IPS-18c (cell line): ENCODE measurements at regions not wholly inside any gene's neighbourhood (a gene's known extent, or its start where the extent isn't known, plus 50 kb on each side); places are given as distances from the start of the nearest gene placed in this dataset.
"Not testable (repeated sequence)": the region's sequence is repeated elsewhere in the genome, so short reads cannot be mapped to it uniquely, and the experiment has no call there.

ENCODE experiments used
- H3K4me3 ChIP-seq: 2 replicates; pipeline ENCODE4 v1.7.0; 2013; ENCODE audit warnings: low read depth, mild to moderate bottlenecking, low read length, moderate library complexity; ENCODE audit not compliant: insufficient read depth
- H3K9me3 ChIP-seq: one replicate; pipeline ENCODE4 v1.6.1; 2013; ENCODE audit warnings: mild to moderate bottlenecking, low read length, moderate library complexity; ENCODE audit not compliant: control insufficient read depth, insufficient read depth

GRCh38 chr15:26007151-26007550 lies 144.0 kb upstream of the ATP10A start:
- Histone ChIP-seq H3K4me3 (no peak overlapping the region), H3K9me3 (no peaks in the 10 kb centered on the region)

GRCh38 chr15:26001201-26001600 lies 138.1 kb upstream of the ATP10A start:
- H3K4me3 ChIP-seq, result no peak overlapping the region
- no peaks in the 10 kb centered on the region for H3K9me3 ChIP-seq

DNA sequence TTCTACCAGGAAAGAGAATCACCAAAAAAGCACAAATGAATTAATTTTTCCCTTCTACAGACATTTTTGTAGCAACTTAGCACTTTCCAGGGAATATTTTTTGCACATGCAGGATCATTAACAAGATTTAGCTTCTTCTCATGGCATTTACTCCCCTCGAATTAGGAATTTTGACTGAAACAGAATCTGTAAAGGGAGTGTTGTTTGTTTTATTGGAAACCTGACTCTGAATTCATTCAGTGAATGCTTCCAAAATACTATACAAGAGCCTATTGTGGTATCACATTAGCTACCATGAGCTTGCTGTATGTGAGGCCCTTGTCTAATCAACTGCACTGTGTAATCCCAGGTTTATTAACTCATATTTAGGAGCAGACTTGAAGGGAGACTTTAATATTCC lies 130.4 kb upstream of the ATP10A start:
- no peaks in the 10 kb centered on the region for H3K9me3 ChIP-seq

DNA sequence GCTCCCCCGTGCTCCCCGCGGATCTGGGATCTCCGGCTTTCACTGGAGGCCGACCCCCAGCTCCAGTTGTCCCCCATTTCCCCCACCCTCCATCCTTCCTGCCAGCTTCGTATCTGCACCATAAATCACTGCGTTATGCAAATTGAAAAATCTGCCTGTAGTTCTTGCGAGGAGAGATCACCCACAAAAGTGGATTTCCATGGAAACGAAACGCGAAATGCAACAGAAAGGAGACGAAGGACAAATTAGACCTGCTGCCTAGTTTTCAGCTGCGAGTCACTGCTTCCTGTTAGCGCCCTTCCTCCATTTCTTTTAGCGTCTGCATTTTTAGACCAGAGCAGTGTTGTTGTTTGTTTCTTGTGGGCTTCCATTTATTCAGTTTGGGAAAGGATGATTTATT lies 127.1 kb upstream of the ATP10A start:
- Histone ChIP-seq H3K4me3 (no peak overlapping the region), H3K9me3 (no peaks in the 10 kb centered on the region)

More for the DNA sequence above, 130.4 kb upstream of the ATP10A start:
- H3K4me3 ChIP-seq, result no peak overlapping the region

DNA sequence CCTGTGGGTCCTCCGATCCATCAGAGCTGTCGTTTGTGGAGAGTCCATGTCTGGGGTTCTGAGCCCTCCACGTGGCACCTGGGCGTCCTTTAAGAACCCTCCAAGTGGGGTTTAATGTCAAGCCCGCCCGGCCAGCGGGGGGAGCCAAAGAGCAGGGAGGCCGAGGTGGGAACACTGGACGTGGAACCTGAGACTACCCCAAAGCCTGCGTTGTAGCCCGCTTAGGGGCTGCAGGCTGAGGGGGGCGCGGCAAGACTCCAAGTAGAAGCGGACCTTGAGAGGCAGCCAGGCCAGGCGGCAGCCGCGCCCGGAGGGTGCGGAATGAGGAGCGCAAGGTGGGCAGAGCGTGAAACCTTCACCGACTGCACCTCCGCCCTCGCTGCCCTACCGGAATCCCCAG lies 126.2 kb upstream of the ATP10A start:
- H3K9me3 ChIP-seq, result no peaks in the 10 kb centered on the region
- no peak overlapping the region for H3K4me3 ChIP-seq

DNA sequence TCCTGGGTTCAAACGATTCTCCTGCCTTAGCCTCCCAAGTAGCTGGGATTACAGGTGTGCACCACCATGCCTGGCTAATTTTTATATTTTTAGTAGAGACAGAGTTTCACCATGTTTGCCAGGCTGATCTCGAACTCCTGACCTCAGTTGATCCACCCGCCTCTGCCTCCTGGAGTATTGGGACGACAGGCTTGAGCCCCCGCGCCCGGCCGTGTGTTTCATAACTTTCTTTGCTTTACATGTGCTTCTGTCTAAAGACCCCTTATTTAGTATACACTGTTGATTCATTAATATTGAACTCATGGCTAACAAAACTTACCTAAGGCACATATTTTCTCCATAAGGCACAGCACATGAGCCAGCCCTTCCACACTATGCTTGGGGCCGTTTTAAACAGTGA lies 125.6 kb upstream of the ATP10A start:
- not testable (repeated sequence) for H3K4me3 ChIP-seq, H3K9me3 ChIP-seq

- Histone ChIP-seq H3K4me3 (no peak overlapping the region), H3K9me3 (no peaks in the 10 kb centered on the region)
These were observed 124.5 kb upstream of the ATP10A start for GRCh38 chr15:25987638-25988037.

GRCh38 chr15:25985165-25985564 lies 122.0 kb upstream of the ATP10A start:
- no peak overlapping the region for H3K4me3 ChIP-seq
- no peaks in the 10 kb centered on the region for H3K9me3 ChIP-seq

GRCh38 chr15:25982736-25983135 lies 119.6 kb upstream of the ATP10A start:
- H3K9me3 ChIP-seq, result no peaks in the 10 kb centered on the region
- no peak overlapping the region for H3K4me3 ChIP-seq

DNA sequence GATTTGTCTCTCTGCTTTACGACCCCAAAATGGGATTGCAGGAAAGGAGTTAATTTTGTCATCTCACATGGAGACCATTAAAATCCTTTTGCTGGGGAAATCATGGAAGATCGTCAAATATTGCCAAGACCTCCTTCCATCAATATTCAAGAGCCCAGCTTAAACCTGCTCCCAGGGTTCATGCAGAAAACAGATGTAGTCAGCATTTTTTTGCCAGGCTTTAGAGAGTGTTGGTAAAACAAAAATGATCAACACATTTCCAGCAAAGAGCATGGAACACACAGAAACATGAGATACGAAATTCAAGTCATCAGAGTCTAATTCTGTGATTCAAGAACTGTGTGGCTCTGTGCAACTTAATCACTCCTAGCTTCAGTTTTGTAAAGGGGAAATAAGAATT lies 118.0 kb upstream of the ATP10A start:
- H3K9me3 ChIP-seq, result no peaks in the 10 kb centered on the region
- no peak overlapping the region for H3K4me3 ChIP-seq

DNA sequence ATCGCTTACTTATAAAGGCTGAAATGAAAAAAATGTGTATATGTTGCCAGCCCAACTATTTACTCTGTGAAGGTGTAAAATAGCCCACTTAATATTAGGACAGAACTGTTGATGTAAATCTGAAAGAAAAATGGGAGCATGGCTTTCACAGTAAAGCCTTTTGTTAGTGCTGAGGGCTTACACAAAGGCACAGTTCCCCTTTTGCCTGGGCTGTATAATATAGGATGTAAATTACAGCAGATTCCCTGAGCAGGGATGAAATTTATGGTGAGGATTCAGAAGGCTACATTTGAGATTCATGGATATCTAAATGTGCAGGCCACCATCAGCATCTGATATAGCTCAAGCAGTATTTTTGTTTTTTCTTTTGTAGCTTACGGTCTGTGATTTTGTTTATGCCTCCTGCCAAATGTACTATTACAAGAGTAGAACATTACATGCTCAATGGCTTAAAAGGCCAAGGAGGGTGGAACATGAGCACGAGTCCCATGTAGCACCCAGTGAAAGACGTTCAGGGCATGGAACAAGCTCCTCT lies 109.1 kb upstream of the ATP10A start:
- Histone ChIP-seq H3K4me3 (no peak overlapping the region), H3K9me3 (no peaks in the 10 kb centered on the region)

- no peak overlapping the region for H3K4me3 ChIP-seq
These were observed 107.9 kb upstream of the ATP10A start for GRCh38 chr15:25971053-25971452.

DNA sequence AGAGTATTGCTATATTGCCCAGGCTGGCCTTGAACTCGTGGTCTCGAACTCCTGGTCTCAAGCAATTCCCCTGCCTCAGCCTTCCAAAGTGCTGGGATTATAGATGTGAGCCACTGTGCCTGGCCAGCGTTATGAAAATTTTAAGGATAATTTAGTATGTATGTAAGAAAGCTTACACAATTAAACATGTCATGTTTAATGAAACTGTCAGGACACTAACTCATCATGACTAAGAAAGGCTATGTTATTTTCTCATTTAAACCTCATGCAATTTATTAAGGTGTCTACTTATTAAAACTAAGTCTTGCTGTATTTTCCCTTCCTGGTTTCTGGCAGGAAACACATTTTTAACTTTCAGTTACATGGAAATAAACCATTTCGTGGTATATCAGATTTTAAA lies 106.8 kb upstream of the ATP10A start:
- Histone ChIP-seq H3K4me3 (no peak overlapping the region), H3K9me3 (no peaks in the 10 kb centered on the region)

More at GRCh38 chr15:25971053-25971452, 107.9 kb upstream of the ATP10A start:
- H3K9me3 ChIP-seq, result no peaks in the 10 kb centered on the region

DNA sequence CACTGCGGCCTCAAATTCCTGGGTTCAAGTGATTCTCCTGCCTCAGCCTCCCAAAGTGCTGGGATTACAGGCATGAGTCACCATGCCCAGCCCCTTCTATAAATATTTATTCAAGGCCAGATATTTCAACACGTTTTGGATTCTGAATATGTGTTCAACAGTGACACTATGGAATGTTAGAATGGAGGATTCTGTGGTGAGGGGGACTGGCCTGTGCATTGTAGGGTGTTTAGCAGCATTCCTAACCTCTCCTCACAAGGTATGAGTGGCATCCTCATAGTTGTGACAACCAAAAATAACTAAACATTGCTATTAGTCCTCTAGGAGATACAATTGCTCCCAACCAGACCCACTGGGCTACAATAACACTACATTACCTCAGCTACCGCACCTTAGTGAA lies 104.0 kb upstream of the ATP10A start:
- Histone ChIP-seq H3K4me3 (no peak overlapping the region), H3K9me3 (peaks cover 2% of the 10 kb centered on the region)

DNA sequence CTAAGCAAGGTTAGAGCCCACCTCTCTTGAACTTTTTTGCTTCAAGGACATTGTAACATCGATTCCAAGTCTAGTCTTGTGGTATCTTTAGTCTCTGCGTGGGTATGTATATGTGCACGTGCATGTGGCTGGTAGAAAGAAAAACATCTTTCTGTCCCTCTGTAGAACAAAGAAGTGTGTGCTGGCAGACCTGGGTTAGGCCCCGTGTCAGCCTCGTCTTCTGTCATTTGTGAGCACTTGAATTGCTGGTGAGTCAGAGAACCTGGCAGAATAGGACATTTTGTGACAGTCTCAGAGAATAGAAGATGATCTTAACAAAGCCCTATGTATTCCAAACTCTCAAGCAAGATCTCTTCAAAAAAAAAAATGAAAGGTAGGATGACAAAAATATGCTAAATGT lies 102.2 kb upstream of the ATP10A start:
- peaks cover 2% of the 10 kb centered on the region for H3K9me3 ChIP-seq
- H3K4me3 ChIP-seq, result no peak overlapping the region

- H3K4me3 ChIP-seq, result no peak overlapping the region
- peaks cover 2% of the 10 kb centered on the region for H3K9me3 ChIP-seq
These were observed 97.1 kb upstream of the ATP10A start for GRCh38 chr15:25960273-25960672.

DNA sequence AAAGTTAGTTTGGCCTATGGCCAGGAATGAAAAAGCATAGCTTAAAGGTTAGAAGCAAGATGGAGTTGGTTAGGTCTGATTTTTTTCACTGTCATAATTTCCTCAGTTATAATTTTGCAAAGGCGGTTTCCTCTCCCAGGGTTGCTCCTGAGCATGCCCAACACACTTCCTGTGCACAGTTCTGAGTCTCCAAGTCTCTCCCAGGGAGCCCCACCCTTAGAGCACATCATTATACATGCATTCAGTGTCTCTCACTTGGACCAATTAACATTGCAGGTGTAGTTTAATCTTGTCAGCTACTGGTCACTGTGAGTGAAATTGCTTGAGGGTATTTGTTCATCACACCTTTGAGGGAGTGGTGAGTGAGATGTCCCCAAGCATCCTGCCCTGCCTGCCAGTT lies 96.0 kb upstream of the ATP10A start:
- H3K4me3 ChIP-seq, result no peak overlapping the region
- H3K9me3 ChIP-seq, result no peaks in the 10 kb centered on the region

GRCh38 chr15:25955628-25956027 lies 92.5 kb upstream of the ATP10A start:
- H3K4me3 ChIP-seq, result no peak overlapping the region
- H3K9me3 ChIP-seq, result no peaks in the 10 kb centered on the region

DNA sequence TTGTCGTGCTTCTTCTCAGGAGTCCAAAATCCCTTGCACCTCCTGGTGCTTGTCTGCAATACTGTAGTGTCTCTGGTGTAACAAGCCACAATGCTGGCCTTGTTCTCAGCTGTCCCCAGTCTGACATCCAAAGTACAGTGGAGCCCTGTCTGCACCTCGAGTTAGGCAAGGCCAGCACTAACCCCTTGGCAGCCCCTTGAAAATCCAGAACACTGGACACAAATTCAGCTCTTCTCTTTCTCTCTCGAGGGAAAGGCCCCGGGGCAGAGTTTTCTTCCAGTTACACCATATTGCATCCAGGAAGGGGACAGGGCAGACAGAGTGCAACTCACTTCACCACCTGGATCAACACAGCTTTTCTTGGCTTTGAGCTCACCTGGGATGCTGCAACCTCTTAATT lies 91.3 kb upstream of the ATP10A start:
- no peaks in the 10 kb centered on the region for H3K9me3 ChIP-seq
- H3K4me3 ChIP-seq, result no peak overlapping the region
